ENCODE measurements at regions not wholly inside any gene's neighbourhood (a gene's known extent, or its start where the extent isn't known, plus 50 kb on each side); places are given as distances from the start of the nearest gene placed in this dataset.

- Histone ChIP-seq H3K79me2 (no peaks in the 10 kb centered on the region), H3K4me3 (no peak overlapping the region), H3K27ac (no peak overlapping the region), H3K4me1 (ENCODE audit: insufficient read depth) (no peaks in the 10 kb centered on the region), H3K27me3 (no peaks in the 10 kb centered on the region), H3K9me3 (ENCODE audit: low read depth) (no peaks in the 10 kb centered on the region), H3K36me3 (replicated peaks; ENCODE audit: insufficient read depth, low read depth) (no peaks in the 10 kb centered on the region), H2AFZ (no peak overlapping the region), H4K20me1 (ENCODE audit: insufficient read depth, poor library complexity, severe bottlenecking) (no peaks in the 10 kb centered on the region), H3K9me2 (replicated peaks; ENCODE audit: insufficient read depth) (no peaks in the 10 kb centered on the region), H3K4me2 (no peak overlapping the region)
- DNase-seq (ENCODE audit: low spot score), result no peak
- 72% methylated on average over 10 of the region's 10 CpGs for WGBS (ENCODE audit: low lambda C conversion rate, missing lambda C conversion rate)
- TF ChIP-seq CTCF (IDR thresholded peaks at IDR 0.05; ENCODE audit: poor library complexity) (no peak), EZH2phosphoT487 (IDR thresholded peaks at IDR 0.05; ENCODE audit: low read depth, severe bottlenecking, unreplicated experiment) (no peak), EZH2 (IDR thresholded peaks at IDR 0.05; ENCODE audit: borderline replicate concordance) (no peak)
These were observed 84.5 kb downstream of the HTR5A start for GRCh38 chr7:155154586-155154985.

DNA sequence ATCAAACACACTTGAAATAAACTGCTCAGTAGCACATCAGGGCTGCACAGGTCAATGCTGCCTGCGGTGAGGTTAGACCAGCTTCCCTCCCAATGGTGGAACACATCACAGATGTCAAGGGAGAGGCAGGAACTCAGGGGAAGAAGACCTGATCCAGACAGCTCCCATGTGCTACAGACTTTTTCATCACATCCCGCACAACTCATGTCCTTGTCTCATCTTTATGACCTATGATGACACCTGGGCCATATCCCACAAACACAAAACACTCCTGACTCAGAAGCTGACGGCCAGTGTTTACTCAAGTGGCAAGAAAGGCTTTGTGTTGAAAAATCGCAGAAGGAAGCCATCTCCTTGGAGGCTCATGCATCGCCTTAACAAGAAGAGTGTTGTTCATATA is 91.6 kb downstream of the HTR5A start:
- H3K4me3 ChIP-seq, result no peak overlapping the region

DNA sequence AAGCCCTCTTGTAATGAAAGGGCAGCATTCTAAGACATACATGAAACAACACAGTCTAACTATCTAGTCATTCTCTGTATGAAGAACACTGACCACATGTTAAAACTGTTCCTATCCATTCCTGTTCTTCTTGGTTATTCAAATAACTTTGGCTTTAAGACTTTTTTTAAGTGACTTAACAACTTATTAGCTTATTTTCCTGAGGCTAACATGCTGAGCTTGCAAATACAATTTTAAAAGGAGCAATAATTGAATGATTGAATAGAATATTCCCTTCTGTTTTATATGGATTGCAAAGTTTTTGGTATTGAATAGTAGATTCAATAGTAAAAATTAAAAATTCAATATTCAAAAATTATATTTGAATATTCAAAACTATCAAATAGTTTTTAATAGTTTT is 92.3 kb downstream of the HTR5A start:
- no peak overlapping the region for H3K27ac ChIP-seq
- H3K9me3 ChIP-seq (ENCODE audit: low read depth), result no peaks in the 10 kb centered on the region
- no peaks in the 10 kb centered on the region for H3K9me2 ChIP-seq (replicated peaks; ENCODE audit: insufficient read depth)
- H3K4me1 ChIP-seq (ENCODE audit: insufficient read depth), result no peaks in the 10 kb centered on the region
- H3K79me2 ChIP-seq, result no peaks in the 10 kb centered on the region
- TF ChIP-seq CTCF (IDR thresholded peaks at IDR 0.05; ENCODE audit: poor library complexity) (no peak), EZH2phosphoT487 (IDR thresholded peaks at IDR 0.05; ENCODE audit: low read depth, severe bottlenecking, unreplicated experiment) (no peak), EZH2 (IDR thresholded peaks at IDR 0.05; ENCODE audit: borderline replicate concordance) (no peak)
- no peak overlapping the region for H2AFZ ChIP-seq
- H4K20me1 ChIP-seq (ENCODE audit: insufficient read depth, poor library complexity, severe bottlenecking), result no peaks in the 10 kb centered on the region
- no peak overlapping the region for H3K4me3 ChIP-seq
- no peaks in the 10 kb centered on the region for H3K36me3 ChIP-seq (replicated peaks; ENCODE audit: insufficient read depth, low read depth)
- DNase-seq (ENCODE audit: low spot score), result no peak
- H3K4me2 ChIP-seq, result no peak overlapping the region
- H3K27me3 ChIP-seq, result no peaks in the 10 kb centered on the region

More for the DNA sequence above, 91.6 kb downstream of the HTR5A start:
- no peaks in the 10 kb centered on the region for H3K9me3 ChIP-seq (ENCODE audit: low read depth)
- no peaks in the 10 kb centered on the region for H4K20me1 ChIP-seq (ENCODE audit: insufficient read depth, poor library complexity, severe bottlenecking)
- H3K4me1 ChIP-seq (ENCODE audit: insufficient read depth), result no peaks in the 10 kb centered on the region
- H3K36me3 ChIP-seq (replicated peaks; ENCODE audit: insufficient read depth, low read depth), result no peaks in the 10 kb centered on the region
- TF ChIP-seq EZH2phosphoT487 (IDR thresholded peaks at IDR 0.05; ENCODE audit: low read depth, severe bottlenecking, unreplicated experiment) (no peak), EZH2 (IDR thresholded peaks at IDR 0.05; ENCODE audit: borderline replicate concordance) (no peak), CTCF (IDR thresholded peaks at IDR 0.05; ENCODE audit: poor library complexity) (no peak)
- no peaks in the 10 kb centered on the region for H3K27me3 ChIP-seq
- DNase-seq (ENCODE audit: low spot score), result no peak
- H3K27ac ChIP-seq, result no peak overlapping the region
- H3K9me2 ChIP-seq (replicated peaks; ENCODE audit: insufficient read depth), result no peaks in the 10 kb centered on the region
- H3K79me2 ChIP-seq, result no peaks in the 10 kb centered on the region
- 80% methylated on average over 5 of the region's 5 CpGs for WGBS (ENCODE audit: low lambda C conversion rate, missing lambda C conversion rate)
- no peak overlapping the region for H3K4me2 ChIP-seq
- no peak overlapping the region for H2AFZ ChIP-seq

- Histone ChIP-seq H3K79me2 (no peaks in the 10 kb centered on the region), H3K36me3 (replicated peaks; ENCODE audit: insufficient read depth, low read depth) (no peaks in the 10 kb centered on the region), H2AFZ (no peak overlapping the region), H3K4me2 (no peak overlapping the region), H3K27me3 (no peaks in the 10 kb centered on the region), H3K27ac (no peak overlapping the region), H4K20me1 (ENCODE audit: insufficient read depth, poor library complexity, severe bottlenecking) (no peaks in the 10 kb centered on the region), H3K9me2 (replicated peaks; ENCODE audit: insufficient read depth) (no peaks in the 10 kb centered on the region), H3K9me3 (ENCODE audit: low read depth) (no peaks in the 10 kb centered on the region), H3K4me1 (ENCODE audit: insufficient read depth) (no peaks in the 10 kb centered on the region), H3K4me3 (no peak overlapping the region)
- 86% methylated on average over 7 of the region's 7 CpGs for WGBS (ENCODE audit: low lambda C conversion rate, missing lambda C conversion rate)
- TF ChIP-seq EZH2phosphoT487 (IDR thresholded peaks at IDR 0.05; ENCODE audit: low read depth, severe bottlenecking, unreplicated experiment), result no peak
- TF ChIP-seq CTCF (IDR thresholded peaks at IDR 0.05; ENCODE audit: poor library complexity), result no peak
- no peak for TF ChIP-seq EZH2 (IDR thresholded peaks at IDR 0.05; ENCODE audit: borderline replicate concordance)
- no peak for DNase-seq (ENCODE audit: low spot score)
These were observed 93.6 kb downstream of the HTR5A start for GRCh38 chr7:155163696-155164095.

Measured in hepatocyte (in vitro differentiated cells).